Ascending aorta (tissue), 2 donors: ENCODE measurements at regions not wholly inside any gene's neighbourhood (a gene's known extent, or its start where the extent isn't known, plus 50 kb on each side); places are given as distances from the start of the nearest gene placed in this dataset.

Experiments
- DNase-seq, 2 donors: peaks; one replicate each; pipeline ENCODE4 v3.0.0-alpha.2; 2019; ENCODE audit warnings: low spot score in 2 of 2
- H3K27ac ChIP-seq, 2 donors: fragments of 200-600 bp; sonication (generic); one replicate each; pipeline ENCODE4 v1.5.1; 2016 to 2017; ENCODE audit warnings: mild to moderate bottlenecking in 1 of 2
- H3K27me3 ChIP-seq: fragments of 200-600 bp; sonication (generic); one replicate; pipeline ENCODE4 v1.5.1; 2017
- H3K36me3 ChIP-seq, 2 donors: fragments of 200-600 bp; sonication (generic); one replicate each; pipeline ENCODE4 v1.5.1; 2016
- H3K4me1 ChIP-seq, 2 donors: fragments of 200-600 bp; sonication (generic); one replicate each; pipeline ENCODE4 v1.5.1; 2016 to 2017; ENCODE audit warnings: mild to moderate bottlenecking in 1 of 2
- H3K4me3 ChIP-seq, 2 donors: fragments of 200-600 bp; sonication (generic); one replicate each; pipeline ENCODE4 v1.5.1; 2016 to 2017; ENCODE audit warnings: mild to moderate bottlenecking in 1 of 2
- H3K9me3 ChIP-seq, 2 donors: fragments of 200-600 bp; sonication (generic); one replicate each; pipeline ENCODE4 v1.5.1; 2016
- CTCF ChIP-seq, 3 experiments: fragments of 200-600 bp in 2 of 3; fragments of 450-650 bp in 1 of 3; sonication (generic) in 2 of 3; IDR thresholded peaks; one replicate each; pipeline ENCODE4 v1.5.1; 2016 to 2019; ENCODE audit warnings: antibody characterized with exemption in 3 of 3, mild to moderate bottlenecking in 1 of 3, moderate library complexity in 1 of 3
- intact Hi-C: fragments of 100-400 bp; cut with DNase I; formaldehyde crosslinking; loops from one replicate; pipeline ENCODE4 v1.15.1; 2023

DNA sequence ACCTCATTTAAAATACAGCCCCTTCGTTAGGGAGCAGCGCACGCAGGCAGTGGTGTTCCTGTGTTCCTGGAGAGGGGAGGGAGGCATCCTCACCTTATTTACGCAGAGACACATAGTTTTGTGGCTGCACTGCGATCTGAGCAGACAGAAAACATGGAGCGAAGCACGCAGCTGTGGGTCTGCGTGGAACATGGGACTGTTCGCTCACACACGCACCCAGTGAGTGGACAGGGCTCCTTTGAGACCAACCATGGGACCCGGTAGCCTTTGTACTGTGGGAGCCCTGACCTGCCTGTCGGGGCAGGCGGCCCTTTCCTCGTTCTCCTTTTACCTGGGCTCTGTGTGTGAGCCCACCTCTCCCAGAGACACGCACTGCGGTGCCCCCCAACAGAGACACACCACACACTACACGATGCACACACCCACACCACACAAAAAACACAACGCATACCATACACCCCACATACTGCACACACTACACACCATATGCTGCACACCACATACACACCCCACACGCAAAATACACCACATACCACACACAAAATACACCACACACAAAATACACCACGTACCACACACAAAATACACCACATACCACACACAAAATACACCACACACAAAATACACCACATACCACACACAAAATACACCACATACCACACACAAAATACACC, 1245.7 kb downstream of the BRD1 start:
- H3K27me3 ChIP-seq, result no peaks in the 10 kb centered on the region

GRCh38 chr22:48581205-48581766, 1246.4 kb downstream of the BRD1 start:
- H3K9me3 ChIP-seq, result no peaks in the 10 kb centered on the region
- H3K27ac ChIP-seq, result no peak overlapping the region
- TF ChIP-seq CTCF (IDR thresholded peaks at IDR 0.05), result no peak
- no peaks in the 10 kb centered on the region for H3K36me3 ChIP-seq
- H3K4me3 ChIP-seq, result no peak overlapping the region
- DNase-seq, result no peak
- intact Hi-C loops, result no loop called here
- peaks cover 0 to 25% of the 10 kb centered on the region in 2 donors for H3K4me1 ChIP-seq
- no peaks in the 10 kb centered on the region for H3K27me3 ChIP-seq

More for the DNA sequence above, 1245.7 kb downstream of the BRD1 start:
- H3K27ac ChIP-seq, result no peak overlapping the region
- no peaks in the 10 kb centered on the region for H3K36me3 ChIP-seq
- no peak for DNase-seq
- no peaks in the 10 kb centered on the region for H3K9me3 ChIP-seq
- no peak overlapping the region for H3K4me3 ChIP-seq
- no peak for TF ChIP-seq CTCF (IDR thresholded peaks at IDR 0.05)
- intact Hi-C loops, result no loop called here
- peaks cover 0 to 24% of the 10 kb centered on the region in 2 donors for H3K4me1 ChIP-seq

DNA sequence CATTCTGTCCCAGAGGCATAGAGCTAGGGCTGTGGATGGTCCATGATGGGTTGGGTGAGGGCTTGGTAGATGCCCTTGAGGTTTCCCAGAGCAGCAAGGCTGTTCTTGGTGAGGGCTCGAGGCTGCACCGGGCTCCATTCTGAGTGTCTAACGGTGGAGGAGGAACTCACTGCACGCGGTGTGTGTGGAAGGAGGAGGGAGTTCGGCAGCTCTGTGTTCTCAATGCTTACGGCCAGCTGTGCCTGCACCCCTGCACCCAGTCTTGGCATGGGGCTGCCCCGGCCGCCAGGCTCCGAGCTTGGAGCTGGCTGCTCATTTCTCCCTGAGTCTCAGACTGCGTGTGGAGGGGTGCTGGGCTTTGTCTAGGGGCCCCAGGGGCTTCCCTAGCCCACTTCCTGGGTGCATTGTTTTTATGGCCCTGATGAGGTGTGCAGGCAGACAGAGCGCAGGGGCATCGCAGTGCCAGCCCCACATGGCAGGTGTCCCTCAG, 1247.1 kb downstream of the BRD1 start:
- peaks cover 0 to 25% of the 10 kb centered on the region in 2 donors for H3K4me1 ChIP-seq
- no peaks in the 10 kb centered on the region for H3K36me3 ChIP-seq

DNA sequence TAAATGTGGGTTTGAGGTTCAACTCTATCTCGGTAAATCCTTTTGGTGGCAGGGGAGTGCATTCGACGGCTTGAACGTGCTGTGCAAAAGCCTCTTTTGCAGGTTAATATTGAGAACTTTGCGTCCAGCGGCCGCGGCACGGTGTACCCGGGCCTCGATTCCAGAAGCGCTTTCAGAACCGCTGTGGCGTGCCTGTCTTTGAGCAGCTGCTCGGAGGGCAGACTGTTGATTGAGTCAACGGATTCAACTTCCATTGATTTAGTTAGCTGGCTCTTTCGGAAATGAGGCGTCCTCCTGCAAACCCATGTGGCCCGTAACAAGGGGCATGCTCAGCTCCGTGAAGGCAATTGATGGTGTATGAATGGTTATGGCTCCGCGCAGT, 1247.8 kb downstream of the BRD1 start:
- Histone ChIP-seq H3K27ac (peak overlapping the region; percentile 57 to 78), H3K4me1 (peaks cover 0 to 25% of the 10 kb centered on the region in 2 donors), H3K27me3 (no peaks in the 10 kb centered on the region), H3K4me3 (peak overlapping the region in 1 of 2 donors; percentile 44), H3K36me3 (no peaks in the 10 kb centered on the region), H3K9me3 (no peaks in the 10 kb centered on the region)
- intact Hi-C loops, result loop anchor here (5.0 to 10.0 kb wide), 4 partner anchors 365 to 1247 kb away; partner anchors contain the start of gene BRD1
- no peak for DNase-seq
- no peak for TF ChIP-seq CTCF (IDR thresholded peaks at IDR 0.05)

More for the DNA sequence above, 1247.1 kb downstream of the BRD1 start:
- intact Hi-C loops, result no loop called here
- H3K27ac ChIP-seq, result peak overlapping the region in 1 of 2 donors; percentile 4
- no peak for TF ChIP-seq CTCF (IDR thresholded peaks at IDR 0.05)
- no peaks in the 10 kb centered on the region for H3K9me3 ChIP-seq
- H3K4me3 ChIP-seq, result no peak overlapping the region
- DNase-seq, result no peak
- H3K27me3 ChIP-seq, result no peaks in the 10 kb centered on the region

DNA sequence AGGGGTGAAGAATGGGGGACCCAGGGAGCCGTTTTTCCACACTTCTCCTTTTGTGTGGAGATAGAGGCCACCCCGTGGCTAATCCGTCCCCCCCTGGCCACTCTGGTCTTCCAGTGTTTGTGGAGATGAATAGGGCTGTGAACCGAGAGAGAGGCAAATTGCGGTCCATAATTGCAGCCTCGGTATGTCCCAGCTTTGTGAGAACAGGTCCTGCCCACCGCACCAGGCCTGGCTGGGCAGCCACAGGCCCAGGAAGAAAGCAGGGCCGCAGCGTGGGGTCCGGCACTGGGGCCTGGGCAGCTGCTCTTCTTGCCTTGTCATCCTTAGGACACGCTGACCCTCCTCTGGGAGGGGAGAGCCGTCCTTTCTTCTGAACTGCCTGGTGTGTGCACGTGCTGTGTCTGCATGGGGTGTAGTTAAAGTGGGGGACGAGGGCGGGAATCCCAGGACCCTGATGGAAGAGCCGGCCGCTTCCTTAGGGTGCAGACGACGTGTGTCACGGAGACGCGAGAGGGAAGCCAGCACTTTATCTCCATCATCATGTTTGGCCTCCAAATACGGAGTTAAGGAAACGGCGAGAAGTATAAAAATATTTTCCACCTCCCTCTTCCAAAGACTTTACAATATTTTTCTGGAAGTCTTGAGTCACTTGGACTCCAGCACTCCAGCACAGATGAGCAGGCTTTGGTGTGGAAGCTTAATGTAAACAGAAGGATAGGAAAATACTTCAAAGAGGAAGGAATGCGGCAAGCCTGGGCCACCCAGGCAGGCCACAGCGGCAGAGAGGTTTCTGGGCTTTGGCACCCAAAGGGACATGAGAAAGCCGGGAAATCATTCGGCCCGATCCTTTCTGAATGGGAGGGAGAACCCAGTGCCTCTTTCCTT, 1248.4 kb downstream of the BRD1 start:
- DNase-seq, result no peak
- intact Hi-C loops, result loop anchor here (5.0 to 10.0 kb wide), 4 partner anchors 366 to 1248 kb away; partner anchors contain the start of gene BRD1
- no peaks in the 10 kb centered on the region for H3K27me3 ChIP-seq

More for the DNA sequence above, 1248.4 kb downstream of the BRD1 start:
- TF ChIP-seq CTCF (IDR thresholded peaks at IDR 0.05), result no peak
- Histone ChIP-seq H3K27ac (peak overlapping the region; percentile 78), H3K36me3 (no peaks in the 10 kb centered on the region), H3K9me3 (no peaks in the 10 kb centered on the region), H3K4me1 (peaks cover 0 to 25% of the 10 kb centered on the region in 2 donors), H3K4me3 (peak overlapping the region in 1 of 2 donors; percentile 44)
